ENCODE measurements at regions not wholly inside any gene's neighbourhood (a gene's known extent, or its start where the extent isn't known, plus 50 kb on each side); places are given as distances from the start of the nearest gene placed in this dataset.

GRCh38 chr12:76202621-76203020 is 118.1 kb upstream of the NAP1L1 start:
- no peaks in the 10 kb centered on the region for H3K36me3 ChIP-seq

GRCh38 chr12:76201758-76202157 is 117.3 kb upstream of the NAP1L1 start:
- H3K27me3 ChIP-seq = no peaks in the 10 kb centered on the region
- H3K4me1 ChIP-seq = no peaks in the 10 kb centered on the region
- DNase-seq = no peak
- no peaks in the 10 kb centered on the region for H3K36me3 ChIP-seq
- H3K9me3 ChIP-seq = no peaks in the 10 kb centered on the region
- H3K9ac ChIP-seq (ENCODE audit: low read depth in 2 of 2, low read length in 2 of 2) = no peak overlapping the region
- no peak for TF ChIP-seq CTCF (IDR thresholded peaks at IDR 0.05)
- H3K4me3 ChIP-seq = no peak overlapping the region
- intact Hi-C loops (cut with DNase I) = no loop called here
- no peak overlapping the region for H3K27ac ChIP-seq

More at GRCh38 chr12:76202621-76203020, 118.1 kb upstream of the NAP1L1 start:
- Histone ChIP-seq H3K4me1 (no peaks in the 10 kb centered on the region), H3K9me3 (no peaks in the 10 kb centered on the region), H3K27me3 (no peaks in the 10 kb centered on the region), H3K27ac (no peak overlapping the region), H3K4me3 (no peak overlapping the region), H3K9ac (ENCODE audit: low read depth in 2 of 2, low read length in 2 of 2) (no peak overlapping the region)
- intact Hi-C loops (cut with DNase I) = no loop called here
- TF ChIP-seq CTCF (IDR thresholded peaks at IDR 0.05) = no peak
- no peak for DNase-seq

- no peak overlapping the region for H3K4me3 ChIP-seq
- H3K27me3 ChIP-seq = no peaks in the 10 kb centered on the region
- no peaks in the 10 kb centered on the region for H3K4me1 ChIP-seq
- H3K9me3 ChIP-seq = no peaks in the 10 kb centered on the region
- intact Hi-C loops (cut with DNase I) = no loop called here
- no peaks in the 10 kb centered on the region for H3K36me3 ChIP-seq
- no peak for TF ChIP-seq CTCF (IDR thresholded peaks at IDR 0.05)
- DNase-seq = no peak
- no peak overlapping the region for H3K9ac ChIP-seq (ENCODE audit: low read depth in 2 of 2, low read length in 2 of 2)
- no peak overlapping the region for H3K27ac ChIP-seq
Measured at GRCh38 chr12:76201316-76201715, 116.8 kb upstream of the NAP1L1 start.

- DNase-seq = no peak
- no peaks in the 10 kb centered on the region for H3K36me3 ChIP-seq
- no peaks in the 10 kb centered on the region for H3K27me3 ChIP-seq
- no peaks in the 10 kb centered on the region for H3K9me3 ChIP-seq
- H3K27ac ChIP-seq = no peak overlapping the region
- no peak for TF ChIP-seq CTCF (IDR thresholded peaks at IDR 0.05)
- H3K9ac ChIP-seq (ENCODE audit: low read depth in 2 of 2, low read length in 2 of 2) = no peak overlapping the region
- no peaks in the 10 kb centered on the region for H3K4me1 ChIP-seq
- no peak overlapping the region for H3K4me3 ChIP-seq
- intact Hi-C loops (cut with DNase I) = no loop called here
Measured at GRCh38 chr12:76199808-76200207, 115.3 kb upstream of the NAP1L1 start.

GRCh38 chr12:76198839-76199238 is 114.4 kb upstream of the NAP1L1 start:
- Histone ChIP-seq H3K4me1 (no peaks in the 10 kb centered on the region), H3K9ac (ENCODE audit: low read depth in 2 of 2, low read length in 2 of 2) (no peak overlapping the region), H3K4me3 (no peak overlapping the region), H3K9me3 (no peaks in the 10 kb centered on the region), H3K27me3 (no peaks in the 10 kb centered on the region), H3K27ac (no peak overlapping the region), H3K36me3 (no peaks in the 10 kb centered on the region)
- intact Hi-C loops (cut with DNase I) = no loop called here
- no peak for DNase-seq
- no peak for TF ChIP-seq CTCF (IDR thresholded peaks at IDR 0.05)

- intact Hi-C loops (cut with DNase I) = no loop called here
- Histone ChIP-seq H3K9me3 (no peaks in the 10 kb centered on the region), H3K27ac (no peak overlapping the region), H3K4me1 (no peaks in the 10 kb centered on the region), H3K4me3 (no peak overlapping the region), H3K27me3 (no peaks in the 10 kb centered on the region), H3K36me3 (no peaks in the 10 kb centered on the region), H3K9ac (ENCODE audit: low read depth in 2 of 2, low read length in 2 of 2) (no peak overlapping the region)
- no peak for TF ChIP-seq CTCF (IDR thresholded peaks at IDR 0.05)
- DNase-seq = no peak
Measured at GRCh38 chr12:76197283-76197682, 112.8 kb upstream of the NAP1L1 start.

All from colonic mucosa (tissue), 4 donors.